ENCODE measurements at regions not wholly inside any gene's neighbourhood (a gene's known extent, or its start where the extent isn't known, plus 50 kb on each side); places are given as distances from the start of the nearest gene placed in this dataset.

- no peak overlapping the region for H3K4me3 ChIP-seq (ENCODE audit: low read depth, low read length)
- TF ChIP-seq MAX (IDR thresholded peaks at IDR 0.05; ENCODE audit: low read depth, low read length) (no peak), MYC (IDR thresholded peaks at IDR 0.05; ENCODE audit: low read depth, low read length) (no peak), POLR2A (IDR thresholded peaks at IDR 0.05; ENCODE audit: extremely low read depth, insufficient read length) (no peak), CTCF (IDR thresholded peaks at IDR 0.05; ENCODE audit: low read depth, low read length) (no peak)
- DNase-seq (ENCODE audit: low read depth) = no peak
Observed at GRCh38 chr1:58836408-58836807, 52.6 kb upstream of the JUN start.

- TF ChIP-seq POLR2A (IDR thresholded peaks at IDR 0.05; ENCODE audit: extremely low read depth, insufficient read length) (no peak), MYC (IDR thresholded peaks at IDR 0.05; ENCODE audit: low read depth, low read length) (no peak), CTCF (IDR thresholded peaks at IDR 0.05; ENCODE audit: low read depth, low read length) (no peak), MAX (IDR thresholded peaks at IDR 0.05; ENCODE audit: low read depth, low read length) (no peak)
- DNase-seq (ENCODE audit: low read depth) = no peak
- no peak overlapping the region for H3K4me3 ChIP-seq (ENCODE audit: low read depth, low read length)
Observed at GRCh38 chr1:58837886-58838285, 54.0 kb upstream of the JUN start.

GRCh38 chr1:58839147-58839795, 55.4 kb upstream of the JUN start:
- H3K4me3 ChIP-seq (ENCODE audit: low read depth, low read length) = no peak overlapping the region
- TF ChIP-seq CTCF (IDR thresholded peaks at IDR 0.05; ENCODE audit: low read depth, low read length) = no peak
- no peak for TF ChIP-seq MYC (IDR thresholded peaks at IDR 0.05; ENCODE audit: low read depth, low read length)
- DNase-seq (ENCODE audit: low read depth) = no peak

- TF ChIP-seq CTCF (IDR thresholded peaks at IDR 0.05; ENCODE audit: low read depth, low read length) = no peak
- no peak for TF ChIP-seq POLR2A (IDR thresholded peaks at IDR 0.05; ENCODE audit: extremely low read depth, insufficient read length)
- no peak for TF ChIP-seq MYC (IDR thresholded peaks at IDR 0.05; ENCODE audit: low read depth, low read length)
- no peak for TF ChIP-seq MAX (IDR thresholded peaks at IDR 0.05; ENCODE audit: low read depth, low read length)
- H3K4me3 ChIP-seq (ENCODE audit: low read depth, low read length) = no peak overlapping the region
- DNase-seq (ENCODE audit: low read depth) = no peak
Observed at GRCh38 chr1:58839846-58840835, 56.3 kb upstream of the JUN start.

GRCh38 chr1:58841455-58841854, 57.6 kb upstream of the JUN start:
- TF ChIP-seq CTCF (IDR thresholded peaks at IDR 0.05; ENCODE audit: low read depth, low read length) (peak; percentile 29), MYC (IDR thresholded peaks at IDR 0.05; ENCODE audit: low read depth, low read length) (no peak)
- no peak overlapping the region for H3K4me3 ChIP-seq (ENCODE audit: low read depth, low read length)
- DNase-seq (ENCODE audit: low read depth) = peak; percentile 44

Measured in NB4 (cell line).